ENCODE measurements at regions not wholly inside any gene's neighbourhood (a gene's known extent, or its start where the extent isn't known, plus 50 kb on each side); places are given as distances from the start of the nearest gene placed in this dataset.
A peak's percentile ranks its signal among the peaks of the same experiment; 100 is the strongest.
"Not testable (repeated sequence)": the region's sequence is repeated elsewhere in the genome, so short reads cannot be mapped to it uniquely, and the experiment has no call there.

GRCh38 chr12:82619644-82620043, 67.1 kb upstream of the TMTC2 start:
- no peak for DNase-seq
- no peak for TF ChIP-seq CTCF (IDR thresholded peaks at IDR 0.05)
- no peak for TF ChIP-seq POLR2A (IDR thresholded peaks at IDR 0.05)
- Histone ChIP-seq H3K4me3 (no peak overlapping the region), H3K4me1 (replicated peaks in 1 of 2) (no peaks in the 10 kb centered on the region), H3K27ac (no peak overlapping the region), H3K9me3 (replicated peaks in 1 of 3) (no peaks in the 10 kb centered on the region), H3K36me3 (replicated peaks in 1 of 2) (no peaks in the 10 kb centered on the region), H3K27me3 (no peaks in the 10 kb centered on the region)
- WGBS, 4 donors, result 60 to 86% (median 84%) methylated on average over 3 of the region's 3 CpGs
- intact Hi-C loops (cut with DNase I), result loop anchor here in 1 of 2 donors (10.0 kb wide), 1 partner anchor 95 kb away; no protein-coding TSS in a partner anchor

GRCh38 chr12:82620917-82621316, 65.8 kb upstream of the TMTC2 start:
- Histone ChIP-seq H3K9me3 (replicated peaks in 1 of 3) (no peaks in the 10 kb centered on the region), H3K36me3 (replicated peaks in 1 of 2) (no peaks in the 10 kb centered on the region), H3K4me1 (replicated peaks in 1 of 2) (no peaks in the 10 kb centered on the region), H3K27me3 (no peaks in the 10 kb centered on the region), H3K4me3 (no peak overlapping the region), H3K27ac (no peak overlapping the region)
- DNase-seq, result no peak
- WGBS, 4 donors, result 67 to 78% (median 75%) methylated on average over 3 of the region's 3 CpGs
- intact Hi-C loops (cut with DNase I), result loop anchor here in 1 of 2 donors (10.0 kb wide), 1 partner anchor 96 kb away; no protein-coding TSS in a partner anchor
- TF ChIP-seq POLR2A (IDR thresholded peaks at IDR 0.05) (no peak), CTCF (IDR thresholded peaks at IDR 0.05) (no peak)

- Histone ChIP-seq H3K9me3 (replicated peaks in 1 of 3) (no peaks in the 10 kb centered on the region), H3K27ac (no peak overlapping the region), H3K4me1 (replicated peaks in 1 of 2) (no peaks in the 10 kb centered on the region), H3K4me3 (no peak overlapping the region), H3K36me3 (replicated peaks in 1 of 2) (no peaks in the 10 kb centered on the region), H3K27me3 (no peaks in the 10 kb centered on the region)
- TF ChIP-seq CTCF (IDR thresholded peaks at IDR 0.05) (no peak), POLR2A (IDR thresholded peaks at IDR 0.05) (no peak)
- intact Hi-C loops (cut with DNase I), result loop anchor here in 1 of 2 donors (10.0 kb wide), 1 partner anchor 101 kb away; no protein-coding TSS in a partner anchor
- 49 to 67% (median 57%) methylated on average over 2 to 3 of the region's 3 CpGs for WGBS, 4 donors
- no peak for DNase-seq
Measured at GRCh38 chr12:82625523-82625922, 61.2 kb upstream of the TMTC2 start.

- Histone ChIP-seq H3K4me1 (replicated peaks in 1 of 2) (no peaks in the 10 kb centered on the region), H3K36me3 (replicated peaks in 1 of 2) (no peaks in the 10 kb centered on the region), H3K9me3 (replicated peaks in 1 of 3) (no peaks in the 10 kb centered on the region), H3K27ac (no peak overlapping the region), H3K27me3 (no peaks in the 10 kb centered on the region), H3K4me3 (no peak overlapping the region)
- WGBS, 4 donors, result 46 to 57% (median 48%) methylated on average over 7 of the region's 7 CpGs
- DNase-seq, result peak in 1 of 7 donors; percentile 2
- intact Hi-C loops (cut with DNase I), result loop anchor here in 1 of 2 donors (10.0 kb wide), 1 partner anchor 103 kb away; no protein-coding TSS in a partner anchor
- peak in 5 of 6 experiments; percentile 10 to 52 (median 44) for TF ChIP-seq CTCF (IDR thresholded peaks at IDR 0.05)
- TF ChIP-seq POLR2A (IDR thresholded peaks at IDR 0.05), result no peak
Measured at GRCh38 chr12:82627799-82628198, 58.9 kb upstream of the TMTC2 start.

- H3K4me1 ChIP-seq (replicated peaks in 1 of 2); H3K4me3 ChIP-seq; H3K9me3 ChIP-seq (replicated peaks in 1 of 3); H3K36me3 ChIP-seq (replicated peaks in 1 of 2); intact Hi-C loops (cut with DNase I); H3K27ac ChIP-seq; DNase-seq; H3K27me3 ChIP-seq: not testable (repeated sequence)
- WGBS, 4 donors, result 77 to 83% (median 81%) methylated on average over 3 to 8 of the region's 8 CpGs
Measured at GRCh38 chr12:82634495-82635258, 52.0 kb upstream of the TMTC2 start.
